HepG2 (cell line): ENCODE measurements at regions not wholly inside any gene's neighbourhood (a gene's known extent, or its start where the extent isn't known, plus 50 kb on each side); places are given as distances from the start of the nearest gene placed in this dataset.

Source experiments
- ATAC-seq: fragments of 200-7000 bp; cut with Tn5 transposase; 3 replicates; pipeline ENCODE4 v1.9.1; 2020; ENCODE audit warnings: mild to moderate bottlenecking, moderate library complexity
- BruUV-seq: library from RNA; stranded (reverse); fragments of 400-500 nt; replicated peaks from 2 replicates; lab custom pipeline; 2021; lab: Mats Ljungman, UMichigan
- CTCF ChIA-PET: fragments of 300-600 bp; formaldehyde crosslinking; extraction: SDS; loops from one replicate; lab custom pipeline; 2021; ENCODE audit warnings: low total read pairs, inconsistent platforms, low intra/inter-chr PET ratio; lab: Yijun Ruan, JAX
- POLR2A ChIA-PET: fragments of 350-600 bp; sonication (Branson Sonifier 250); formaldehyde crosslinking; loops from one replicate; lab custom pipeline; 2020; ENCODE audit warnings: antibody characterized with exemption, inconsistent platforms; lab: Yijun Ruan, JAX
- DNase-seq: peaks from one replicate; pipeline ENCODE4 v3.0.0-alpha.2; 2015; ENCODE audit warnings: low spot score
- FAIRE-seq: peaks from 3 replicates; lab custom pipeline; 2011; peaks lifted over from hg19 to GRCh38; lab: Jason Lieb, UNC
- H2AFZ ChIP-seq: one replicate; pipeline ENCODE4 v1.6.1; 2011; ENCODE audit warnings: low read length, inconsistent platforms
- H3K27ac ChIP-seq: fragments of 300-600 bp; 3 replicates; pipeline ENCODE4 v1.8.0; 2011; ENCODE audit warnings: mixed run types, mild to moderate bottlenecking, mixed read lengths, low read length, inconsistent platforms; ENCODE audit not compliant: insufficient read depth; ENCODE audit errors: extremely low read length
- H3K27me3 ChIP-seq, 2 experiments: fragments of 200-600 bp in 1 of 2; 2 replicates in 1 of 2; 3 replicates in 1 of 2; pipeline versions ENCODE4 v1.6.0 to v1.8.0; 2011; ENCODE audit warnings: low read length in 2 of 2, mild to moderate bottlenecking in 2 of 2, moderate library complexity in 2 of 2, inconsistent platforms in 1 of 2; ENCODE audit not compliant: insufficient read depth in 2 of 2, control insufficient read depth in 1 of 2
- H3K36me3 ChIP-seq, 2 experiments: fragments of 200-600 bp in 1 of 2; replicated peaks in 1 of 2; 2 replicates in 1 of 2; 3 replicates in 1 of 2; pipeline versions ENCODE4 v1.5.1 to v1.8.0; 2011; ENCODE audit warnings: low read length in 2 of 2, inconsistent platforms in 1 of 2; ENCODE audit not compliant: insufficient read depth in 2 of 2, control insufficient read depth in 1 of 2
- H3K4me1 ChIP-seq: 2 replicates; pipeline ENCODE4 v1.5.1; 2012; ENCODE audit warnings: low read length, inconsistent platforms; ENCODE audit not compliant: insufficient read depth
- H3K4me2 ChIP-seq: 2 replicates; pipeline ENCODE4 v1.6.0; 2011; ENCODE audit warnings: low read depth, low read length, inconsistent platforms
- H3K4me3 ChIP-seq, 3 experiments: fragments of 200-600 bp in 1 of 3; sonication (generic), shearing (Covaris generic) in 1 of 3; replicated peaks in 1 of 3; 2 replicates each; pipeline ENCODE4 v1.5.1; 2011 to 2016; ENCODE audit warnings: low read length in 3 of 3, inconsistent platforms in 2 of 3, low read depth in 2 of 3, mild to moderate bottlenecking in 2 of 3, control low read depth in 1 of 3, mixed read lengths in 1 of 3; ENCODE audit not compliant: insufficient read depth in 1 of 3
- H3K79me2 ChIP-seq: one replicate; pipeline ENCODE4 v1.6.1; 2011; ENCODE audit warnings: low read length, inconsistent platforms; ENCODE audit not compliant: insufficient read depth
- H3K9ac ChIP-seq: 2 replicates; pipeline ENCODE4 v1.6.0; 2011; ENCODE audit warnings: mild to moderate bottlenecking, low read depth, low read length, inconsistent platforms; ENCODE audit not compliant: insufficient read depth
- H3K9me3 ChIP-seq: 2 replicates; pipeline ENCODE4 v1.5.1; 2012; ENCODE audit warnings: mild to moderate bottlenecking, low read length
- H4K20me1 ChIP-seq: 2 replicates; pipeline ENCODE4 v1.6.0; 2011; ENCODE audit warnings: inconsistent platforms, mild to moderate bottlenecking, low read length, moderate library complexity; ENCODE audit not compliant: insufficient read depth
- AHDC1 ChIP-seq: sonication (generic); formaldehyde crosslinking; IDR thresholded peaks from 2 replicates; pipeline ENCODE4 v1.5.1; 2020; ENCODE audit warnings: mild to moderate bottlenecking, missing genetic modification reagents, borderline replicate concordance
- CEBPB ChIP-seq: IDR thresholded peaks from 2 replicates; pipeline ENCODE4 v1.6.1; 2011; ENCODE audit warnings: low read depth, low read length, improper control_type of control experiment, borderline replicate concordance
- CREM ChIP-seq, 2 experiments: sonication (generic) in 1 of 2; formaldehyde crosslinking in 1 of 2; IDR thresholded peaks; 2 replicates each; pipeline versions ENCODE4 v1.4.0 to v1.6.1; 2016 to 2020; ENCODE audit warnings: antibody characterized with exemption in 1 of 2, mild to moderate bottlenecking in 1 of 2, missing genetic modification reagents in 1 of 2
- FOSL1 ChIP-seq: sonication (generic); formaldehyde crosslinking; IDR thresholded peaks from 2 replicates; pipeline ENCODE4 v1.9.0; 2021; ENCODE audit warnings: missing genetic modification reagents, borderline replicate concordance
- IRX3 ChIP-seq: sonication (generic); formaldehyde crosslinking; IDR thresholded peaks from 2 replicates; pipeline ENCODE4 v1.8.1; 2023; ENCODE audit warnings: mild to moderate bottlenecking, low read depth, missing genetic modification reagents, borderline replicate concordance
- JUN ChIP-seq: sonication (generic); formaldehyde crosslinking; IDR thresholded peaks from 2 replicates; pipeline ENCODE4 v1.4.0; 2020; ENCODE audit warnings: mild to moderate bottlenecking, missing genetic modification reagents
- KDM6A ChIP-seq: IDR thresholded peaks from 2 replicates; pipeline ENCODE4 v1.6.1; 2016; ENCODE audit warnings: low read depth
- SIN3A ChIP-seq: IDR thresholded peaks from 2 replicates; pipeline ENCODE4 v1.6.1; 2011; ENCODE audit warnings: low read depth, mild to moderate bottlenecking, control low read depth, low read length, borderline replicate concordance
- SOX5 ChIP-seq: IDR thresholded peaks from 2 replicates; pipeline ENCODE4 v1.6.1; 2016; ENCODE audit warnings: borderline replicate concordance
- TFDP1 ChIP-seq: IDR thresholded peaks from 2 replicates; pipeline ENCODE4 v1.6.1; 2016; ENCODE audit warnings: missing compliant biosample characterization, missing genetic modification reagents, borderline replicate concordance
- WGBS: methylation state at CpG from one replicate; pipeline ENCODE4 v1.1.6; 2017; ENCODE audit warnings: low lambda C conversion rate; 5-methylcytosine and 5-hydroxymethylcytosine counted together
- in situ Hi-C: cut with HindIII; loops from 2 replicates; pipeline ENCODE4 v1.10.0; 2017; ENCODE audit warnings: low pct_unique_long_range_greater_than_20kb; ENCODE audit not compliant: extremely low pct_ligation_motif_present
- intact Hi-C: fragments of 100-400 bp; cut with micrococcal nuclease; formaldehyde crosslinking; loops from one replicate; pipeline ENCODE4 v1.10.0; 2022; ENCODE audit not compliant: unreplicated experiment

- ATAC-seq, result no peak
- Histone ChIP-seq H4K20me1 (no peaks in the 10 kb centered on the region), H3K36me3 (no peaks in the 10 kb centered on the region), H3K9ac (no peak overlapping the region), H3K4me1 (peaks cover 62% of the 10 kb centered on the region), H3K79me2 (no peaks in the 10 kb centered on the region), H3K27me3 (no peaks in the 10 kb centered on the region), H3K9me3 (no peaks in the 10 kb centered on the region), H3K4me3 (no peak overlapping the region), H2AFZ (no peak overlapping the region), H3K27ac (no peak overlapping the region), H3K4me2 (no peak overlapping the region)
- WGBS, result 92% methylated on average over 1 of the region's 1 CpG
- FAIRE-seq, result no peak
- ChIA-PET POLR2A (no interaction called here), CTCF (no interaction called here)
- no peak for TF ChIP-seq FOSL1 (CRISPR knock-in tag)
- TF ChIP-seq CEBPB, result peak; percentile 50
- no peak for TF ChIP-seq JUN (CRISPR knock-in tag)
- intact Hi-C loops, result no loop called here
- in situ Hi-C loops, result no loop called here
- DNase-seq, result no peak
- BruUV-seq, result no TSS peak
These were observed 53.0 kb upstream of the ADORA3 start for GRCh38 chr1:111556325-111557037.

- Histone ChIP-seq H3K4me1 (peaks cover 48% of the 10 kb centered on the region), H3K79me2 (no peaks in the 10 kb centered on the region), H3K36me3 (no peaks in the 10 kb centered on the region), H2AFZ (no peak overlapping the region), H3K27me3 (no peaks in the 10 kb centered on the region), H3K4me3 (no peak overlapping the region; a peak in 1 of 6 replicates), H3K9ac (no peak overlapping the region), H4K20me1 (no peaks in the 10 kb centered on the region), H3K9me3 (no peaks in the 10 kb centered on the region), H3K27ac (peak overlapping the region; percentile 59), H3K4me2 (peak overlapping the region; percentile 22)
- no TSS peak for BruUV-seq
- FAIRE-seq (peak; percentile 77), ATAC-seq (peak; percentile 89), DNase-seq (peak; percentile 93)
- intact Hi-C loops, result loop anchor here (5.0 kb wide), 1 partner anchor 53 kb away; no protein-coding TSS in a partner anchor
- ChIA-PET POLR2A (interaction anchor here (0.6 to 2.4 kb wide), 5 partner anchors 18 to 52 kb away, joined by 3 to 9 read pairs (median 3); no protein-coding TSS in a partner anchor), CTCF (no interaction called here)
- 0% methylated on average over 3 of the region's 3 CpGs for WGBS
- in situ Hi-C loops, result no loop called here
- TF ChIP-seq SIN3A, result no peak
- TF ChIP-seq CREM (IDR thresholded peaks at IDR 0.05), result peak; percentile 73; the same call in 1 of the 2 replicates
- TF ChIP-seq CREM (CRISPR knock-in tag; IDR thresholded peaks at IDR 0.05), result no peak
- peak; percentile 62; the same call in 1 of the 2 replicates for TF ChIP-seq SOX5
- TF ChIP-seq TFDP1 (CRISPR knock-in tag), result peak; percentile 15; the same call in 1 of the 2 replicates
- peak; percentile 61; the same call in 1 of the 2 replicates for TF ChIP-seq AHDC1 (CRISPR knock-in tag)
- TF ChIP-seq KDM6A (CRISPR knock-in tag), result 0 out of 2 replicates have a peak, but pooled peaks have one; percentile 20
- no peak for TF ChIP-seq IRX3 (CRISPR knock-in tag)
These were observed 56.4 kb upstream of the ADORA3 start for GRCh38 chr1:111559736-111560279.
